ENCODE measurements at regions not wholly inside any gene's neighbourhood (a gene's known extent, or its start where the extent isn't known, plus 50 kb on each side); places are given as distances from the start of the nearest gene placed in this dataset.
"Not testable (repeated sequence)": the region's sequence is repeated elsewhere in the genome, so short reads cannot be mapped to it uniquely, and the experiment has no call there.

- DNase-seq (ENCODE audit: low read depth, low spot score), result no peak
- H3K27me3 ChIP-seq (ENCODE audit: control insufficient read depth, insufficient read depth, low read length), result no peaks in the 10 kb centered on the region
- H3K27ac ChIP-seq (ENCODE audit: low read depth, low read length), result no peak overlapping the region
- TF ChIP-seq, protein P1, sequence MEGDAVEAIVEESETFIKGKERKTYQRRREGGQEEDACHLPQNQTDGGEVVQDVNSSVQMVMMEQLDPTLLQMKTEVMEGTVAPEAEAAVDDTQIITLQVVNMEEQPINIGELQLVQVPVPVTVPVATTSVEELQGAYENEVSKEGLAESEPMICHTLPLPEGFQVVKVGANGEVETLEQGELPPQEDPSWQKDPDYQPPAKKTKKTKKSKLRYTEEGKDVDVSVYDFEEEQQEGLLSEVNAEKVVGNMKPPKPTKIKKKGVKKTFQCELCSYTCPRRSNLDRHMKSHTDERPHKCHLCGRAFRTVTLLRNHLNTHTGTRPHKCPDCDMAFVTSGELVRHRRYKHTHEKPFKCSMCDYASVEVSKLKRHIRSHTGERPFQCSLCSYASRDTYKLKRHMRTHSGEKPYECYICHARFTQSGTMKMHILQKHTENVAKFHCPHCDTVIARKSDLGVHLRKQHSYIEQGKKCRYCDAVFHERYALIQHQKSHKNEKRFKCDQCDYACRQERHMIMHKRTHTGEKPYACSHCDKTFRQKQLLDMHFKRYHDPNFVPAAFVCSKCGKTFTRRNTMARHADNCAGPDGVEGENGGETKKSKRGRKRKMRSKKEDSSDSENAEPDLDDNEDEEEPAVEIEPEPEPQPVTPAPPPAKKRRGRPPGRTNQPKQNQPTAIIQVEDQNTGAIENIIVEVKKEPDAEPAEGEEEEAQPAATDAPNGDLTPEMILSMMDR (IDR thresholded peaks at IDR 0.05; ENCODE audit: low read depth, low read length), result no peak
- H3K4me3 ChIP-seq (ENCODE audit: low read depth, low read length), result no peak overlapping the region
- CTCF ChIA-PET, result no interaction called here
- POLR2A ChIA-PET, result no interaction called here
- H3K9me3 ChIP-seq (ENCODE audit: control insufficient read depth, insufficient read depth, low read length), result no peaks in the 10 kb centered on the region
Measured at GRCh38 chr2:176895158-176895557, 317.4 kb upstream of the HNRNPA3 start.

GRCh38 chr2:176902454-176902853 is 310.1 kb upstream of the HNRNPA3 start:
- no peaks in the 10 kb centered on the region for H3K9me3 ChIP-seq (ENCODE audit: control insufficient read depth, insufficient read depth, low read length)
- ChIA-PET CTCF (no interaction called here), POLR2A (no interaction called here)
- H3K4me3 ChIP-seq (ENCODE audit: low read depth, low read length), result no peak overlapping the region
- TF ChIP-seq, protein P1 (IDR thresholded peaks at IDR 0.05; ENCODE audit: low read depth, low read length), result no peak
- no peak for DNase-seq (ENCODE audit: low read depth, low spot score)
- H3K27me3 ChIP-seq (ENCODE audit: control insufficient read depth, insufficient read depth, low read length), result no peaks in the 10 kb centered on the region
- H3K27ac ChIP-seq (ENCODE audit: low read depth, low read length), result no peak overlapping the region

DNA sequence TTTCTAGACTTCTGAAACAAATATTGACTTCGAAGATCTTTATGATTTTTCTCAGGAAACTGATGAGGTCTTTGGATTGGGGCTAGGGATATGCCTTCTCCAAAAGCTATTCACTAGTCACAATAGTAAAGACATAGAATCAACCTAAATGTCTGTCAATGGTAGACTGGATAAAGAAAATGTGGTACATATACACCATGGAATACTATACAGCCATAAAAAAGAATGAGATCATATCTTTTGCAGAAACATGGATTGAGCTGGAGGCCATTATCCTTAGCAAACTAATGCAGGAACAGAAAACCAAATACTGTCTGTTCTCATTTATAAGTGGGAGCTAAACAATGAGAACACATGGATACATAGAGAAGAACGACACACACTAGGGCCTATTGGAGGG is 308.5 kb upstream of the HNRNPA3 start:
- H3K4me3 ChIP-seq (ENCODE audit: low read depth, low read length); H3K27me3 ChIP-seq (ENCODE audit: control insufficient read depth, insufficient read depth, low read length); H3K9me3 ChIP-seq (ENCODE audit: control insufficient read depth, insufficient read depth, low read length); H3K27ac ChIP-seq (ENCODE audit: low read depth, low read length); DNase-seq (ENCODE audit: low read depth, low spot score); POLR2A ChIA-PET; CTCF ChIA-PET: not testable (repeated sequence)

DNA sequence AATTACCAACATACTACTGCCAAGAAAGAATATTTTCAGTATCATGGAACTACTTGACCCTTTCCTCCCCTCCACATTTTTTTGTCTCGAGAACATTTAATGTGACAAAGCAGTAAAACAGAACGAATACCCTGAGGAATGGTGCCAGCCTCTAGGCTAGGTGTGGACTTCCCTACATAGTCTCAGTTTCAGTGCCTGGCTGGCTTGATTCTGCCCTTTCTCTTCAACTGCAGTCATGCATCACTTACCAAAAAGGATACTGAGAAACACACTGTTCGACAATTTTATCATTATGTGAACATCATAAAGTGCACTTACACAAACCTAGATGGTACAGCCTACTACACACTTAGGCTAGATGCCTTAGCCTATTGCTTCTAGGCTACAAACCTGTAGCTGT is 305.3 kb upstream of the HNRNPA3 start:
- DNase-seq (ENCODE audit: low read depth, low spot score), result no peak
- H3K27me3 ChIP-seq (ENCODE audit: control insufficient read depth, insufficient read depth, low read length), result no peaks in the 10 kb centered on the region
- ChIA-PET POLR2A (no interaction called here), CTCF (no interaction called here)
- no peak overlapping the region for H3K4me3 ChIP-seq (ENCODE audit: low read depth, low read length)
- H3K27ac ChIP-seq (ENCODE audit: low read depth, low read length), result no peak overlapping the region
- TF ChIP-seq, protein P1 (IDR thresholded peaks at IDR 0.05; ENCODE audit: low read depth, low read length), result no peak
- H3K9me3 ChIP-seq (ENCODE audit: control insufficient read depth, insufficient read depth, low read length), result no peaks in the 10 kb centered on the region

- Histone ChIP-seq H3K4me3 (ENCODE audit: low read depth, low read length) (no peak overlapping the region), H3K27ac (ENCODE audit: low read depth, low read length) (no peak overlapping the region), H3K9me3 (ENCODE audit: control insufficient read depth, insufficient read depth, low read length) (no peaks in the 10 kb centered on the region), H3K27me3 (ENCODE audit: control insufficient read depth, insufficient read depth, low read length) (no peaks in the 10 kb centered on the region)
- no peak for DNase-seq (ENCODE audit: low read depth, low spot score)
- ChIA-PET CTCF (no interaction called here), POLR2A (no interaction called here)
- TF ChIP-seq, protein P1 (IDR thresholded peaks at IDR 0.05; ENCODE audit: low read depth, low read length), result no peak
Measured at GRCh38 chr2:176910828-176911227, 301.8 kb upstream of the HNRNPA3 start.

GRCh38 chr2:176913955-176914354 is 298.6 kb upstream of the HNRNPA3 start:
- DNase-seq (ENCODE audit: low read depth, low spot score), result no peak
- Histone ChIP-seq H3K27ac (ENCODE audit: low read depth, low read length) (no peak overlapping the region), H3K27me3 (ENCODE audit: control insufficient read depth, insufficient read depth, low read length) (no peaks in the 10 kb centered on the region), H3K9me3 (ENCODE audit: control insufficient read depth, insufficient read depth, low read length) (no peaks in the 10 kb centered on the region), H3K4me3 (ENCODE audit: low read depth, low read length) (no peak overlapping the region)
- TF ChIP-seq, protein P1 (IDR thresholded peaks at IDR 0.05; ENCODE audit: low read depth, low read length), result no peak
- CTCF ChIA-PET, result no interaction called here
- POLR2A ChIA-PET, result no interaction called here

Measured in AG04450 (cell line).